GM10248 (cell line): ENCODE measurements at regions not wholly inside any gene's neighbourhood (a gene's known extent, or its start where the extent isn't known, plus 50 kb on each side); places are given as distances from the start of the nearest gene placed in this dataset.

Experiments used
- CTCF ChIA-PET: fragments of 300-600 bp; sonication (Branson Sonifier 250); formaldehyde crosslinking; extraction: SDS; loops from one replicate; lab custom pipeline; 2021; ENCODE audit warnings: antibody characterized with exemption; lab: Yijun Ruan, JAX
- POLR2A ChIA-PET: fragments of 350-650 bp; sonication (Branson Sonifier 250); formaldehyde crosslinking; extraction: SDS; loops from one replicate; lab custom pipeline; 2020; ENCODE audit warnings: antibody characterized with exemption; lab: Yijun Ruan, JAX
- DNase-seq: peaks from one replicate; pipeline ENCODE4 v3.0.0; 2012; ENCODE audit errors: extremely low spot score
- CTCF ChIP-seq: IDR thresholded peaks from 2 replicates; pipeline ENCODE4 v1.5.1; 2012; ENCODE audit warnings: mild to moderate bottlenecking, low read depth; ENCODE audit errors: extremely low read depth, missing control alignments, control extremely low read depth

- no peak for TF ChIP-seq CTCF
- ChIA-PET CTCF (interaction anchor here (0.7 to 2.7 kb wide), 4 partner anchors 9 to 444 kb away, joined by 3 to 14 read pairs (median 8); no protein-coding TSS in a partner anchor), POLR2A (no interaction called here)
- DNase-seq, result no peak
These were observed 56.5 kb upstream of the GZMB start for GRCh38 chr14:24690492-24690891.

- ChIA-PET POLR2A (no interaction called here), CTCF (interaction anchor here (0.7 to 2.7 kb wide), 3 partner anchors 9 to 82 kb away, joined by 3 to 14 read pairs (median 12); no protein-coding TSS in a partner anchor)
- TF ChIP-seq CTCF, result no peak
- DNase-seq, result no peak
These were observed 54.2 kb upstream of the GZMB start for GRCh38 chr14:24688030-24688658.
